Endothelial cell of umbilical vein (primary cell): ENCODE measurements at regions not wholly inside any gene's neighbourhood (a gene's known extent, or its start where the extent isn't known, plus 50 kb on each side); places are given as distances from the start of the nearest gene placed in this dataset.

ENCODE experiments used
- BruUV-seq: library from RNA; stranded (reverse); fragments of 400-500 nt; replicated peaks from 2 replicates; lab custom pipeline; 2021; lab: Mats Ljungman, UMichigan
- CTCF ChIA-PET: fragments of 300-600, 350-600 bp; sonication (Branson Sonifier 250); formaldehyde crosslinking; loops from one replicate; lab custom pipeline; 2021; ENCODE audit warnings: antibody characterized with exemption, inconsistent platforms; lab: Charles Lee
- POLR2A ChIA-PET: fragments of 300-600, 350-600 bp; sonication (Branson Sonifier 250); formaldehyde crosslinking; loops from one replicate; lab custom pipeline; 2021; ENCODE audit warnings: antibody characterized with exemption, inconsistent platforms; lab: Charles Lee
- DNase-seq: peaks from one replicate; pipeline ENCODE4 v3.0.0-alpha.2; 2011; ENCODE audit warnings: low read depth, low spot score
- FAIRE-seq: peaks from 2 replicates; lab custom pipeline; 2011; peaks lifted over from hg19 to GRCh38; lab: Jason Lieb, UNC
- H2AFZ ChIP-seq: 2 replicates; pipeline ENCODE4 v1.6.0; 2012; ENCODE audit warnings: low read depth, low read length, control low read depth, inconsistent platforms
- H3K27ac ChIP-seq: 2 replicates; pipeline ENCODE4 v1.5.1; 2011; ENCODE audit warnings: low read depth, mild to moderate bottlenecking, control low read depth, low read length, moderate library complexity; ENCODE audit not compliant: insufficient read depth
- H3K27me3 ChIP-seq, 2 experiments: 2 replicates each; pipeline versions ENCODE4 v1.6.0 to v1.6.1; 2011; ENCODE audit warnings: low read length in 2 of 2, mixed read lengths in 1 of 2; ENCODE audit not compliant: control insufficient read depth in 2 of 2, insufficient read depth in 2 of 2
- H3K36me3 ChIP-seq, 2 experiments: 2 replicates in 1 of 2; 3 replicates in 1 of 2; pipeline ENCODE4 v1.5.1; 2011; ENCODE audit warnings: low read length in 2 of 2, mild to moderate bottlenecking in 1 of 2, moderate library complexity in 1 of 2; ENCODE audit not compliant: control insufficient read depth in 2 of 2, insufficient read depth in 2 of 2; ENCODE audit errors: extremely low read depth in 1 of 2
- H3K4me1 ChIP-seq: 3 replicates; pipeline ENCODE4 v1.5.1; 2011; ENCODE audit warnings: mild to moderate bottlenecking, low read length; ENCODE audit not compliant: control insufficient read depth, insufficient read depth; ENCODE audit errors: extremely low read depth
- H3K4me2 ChIP-seq: 2 replicates; pipeline ENCODE4 v1.6.1; 2011; ENCODE audit warnings: low read length, control low read depth, mixed read lengths; ENCODE audit not compliant: insufficient read depth
- H3K4me3 ChIP-seq, 3 experiments: fragments of 200-600 bp in 1 of 3; sonication (generic), shearing (Covaris generic) in 1 of 3; replicated peaks in 1 of 3; 2 replicates each; pipeline ENCODE4 v1.5.1; 2011 to 2016; ENCODE audit warnings: control low read depth in 3 of 3, low read length in 3 of 3, mild to moderate bottlenecking in 2 of 3, inconsistent platforms in 1 of 3, low read depth in 1 of 3, moderate library complexity in 1 of 3; ENCODE audit not compliant: insufficient read depth in 1 of 3
- H3K79me2 ChIP-seq: 2 replicates; pipeline ENCODE4 v1.6.0; 2012; ENCODE audit warnings: low read length, inconsistent platforms; ENCODE audit not compliant: control insufficient read depth, insufficient read depth
- H3K9ac ChIP-seq: replicated peaks from 2 replicates; pipeline ENCODE3; 2011; ENCODE audit warnings: low read length, control low read depth; ENCODE audit not compliant: insufficient read depth; ENCODE audit errors: extremely low read depth
- H3K9me1 ChIP-seq: replicated peaks from 3 replicates; pipeline ENCODE4 v1.6.0; 2011; ENCODE audit warnings: mild to moderate bottlenecking, low read length; ENCODE audit not compliant: control insufficient read depth, insufficient read depth; ENCODE audit errors: extremely low read depth
- H3K9me3 ChIP-seq: replicated peaks from 2 replicates; pipeline ENCODE4 v1.5.1; 2012; ENCODE audit warnings: low read length, inconsistent platforms; ENCODE audit not compliant: control insufficient read depth, insufficient read depth
- H4K20me1 ChIP-seq: replicated peaks from 2 replicates; pipeline ENCODE3; 2011; ENCODE audit warnings: mild to moderate bottlenecking, low read length; ENCODE audit not compliant: control insufficient read depth, insufficient read depth; ENCODE audit errors: extremely low read depth
- CTCF ChIP-seq, 2 donors: IDR thresholded peaks; 1 replicate in 1 of 2; 2 replicates in 1 of 2; pipeline ENCODE4 v1.5.1; 2011; ENCODE audit warnings: low read length in 2 of 2, mild to moderate bottlenecking in 2 of 2, moderate library complexity in 2 of 2, control low read depth in 1 of 2, inconsistent platforms in 1 of 2, low read depth in 1 of 2; ENCODE audit not compliant: insufficient read depth in 1 of 2; ENCODE audit errors: extremely low read depth in 1 of 2
- EZH2 ChIP-seq: IDR thresholded peaks from 2 replicates; pipeline ENCODE4 v1.6.1; 2012; ENCODE audit warnings: borderline replicate concordance, low read depth, mild to moderate bottlenecking, moderate library complexity, low read length, inconsistent platforms; ENCODE audit not compliant: severe bottlenecking
- FOS ChIP-seq: IDR thresholded peaks from 2 replicates; pipeline ENCODE4 v1.6.1; 2011; ENCODE audit warnings: mild to moderate bottlenecking, low read length, moderate library complexity, borderline replicate concordance; ENCODE audit not compliant: insufficient read depth
- GATA2 ChIP-seq: IDR thresholded peaks from 2 replicates; pipeline ENCODE4 v1.7.0; 2011; ENCODE audit warnings: low read depth, mild to moderate bottlenecking, moderate library complexity, mixed read lengths, low read length; ENCODE audit not compliant: insufficient read length, insufficient read depth
- JUN ChIP-seq: IDR thresholded peaks from 2 replicates; pipeline ENCODE4 v1.6.1; 2011; ENCODE audit warnings: borderline replicate concordance, low read depth; ENCODE audit not compliant: insufficient read length, insufficient read depth
- MAX ChIP-seq: IDR thresholded peaks from 2 replicates; pipeline ENCODE4 v1.6.1; 2011; ENCODE audit not compliant: insufficient read depth, insufficient read length
- MYC ChIP-seq: IDR thresholded peaks from one replicate; pipeline ENCODE4 v1.6.1; 2011; ENCODE audit warnings: mild to moderate bottlenecking, low read depth, low read length
- POLR2A ChIP-seq: IDR thresholded peaks from 2 replicates; pipeline ENCODE4 v1.6.1; 2012; ENCODE audit warnings: low read depth, mild to moderate bottlenecking, control low read depth, low read length
- POLR2AphosphoS5 ChIP-seq: IDR thresholded peaks from 2 replicates; pipeline ENCODE4 v1.6.1; 2012; ENCODE audit warnings: low read depth, mild to moderate bottlenecking, control low read depth, low read length, moderate library complexity; ENCODE audit not compliant: insufficient read depth
- dilution Hi-C: fragments of 300-500 bp; cut with MboI; formaldehyde crosslinking; loops from one replicate; pipeline ENCODE4 v1.15.0; 2019; ENCODE audit warnings: low sequenced_read_pairs; ENCODE audit not compliant: extremely low pct_ligation_motif_present
- intact Hi-C: fragments of 100-400 bp; cut with micrococcal nuclease; formaldehyde crosslinking; loops from one replicate; pipeline ENCODE4 v1.10.0; 2022

GRCh38 chr13:99046851-99047250 lies 69.0 kb upstream of the DOCK9 start:
- Histone ChIP-seq H2AFZ (no peak overlapping the region), H3K9me3 (no peaks in the 10 kb centered on the region), H3K9ac (no peak overlapping the region), H4K20me1 (peaks cover 4% of the 10 kb centered on the region), H3K27me3 (no peaks in the 10 kb centered on the region), H3K4me3 (no peak overlapping the region), H3K4me2 (peak overlapping the region; percentile 23), H3K79me2 (no peaks in the 10 kb centered on the region), H3K36me3 (no peaks in the 10 kb centered on the region), H3K27ac (no peak overlapping the region), H3K9me1 (no peaks in the 10 kb centered on the region), H3K4me1 (peaks cover 14% of the 10 kb centered on the region)
- DNase-seq (no peak), FAIRE-seq (no peak)
- TF ChIP-seq JUN (no peak), FOS (no peak), GATA2 (no peak), MAX (no peak), MYC (no peak), CTCF (IDR thresholded peaks at IDR 0.05; ENCODE audit: extremely low read depth in 1 of 2, insufficient read depth in 1 of 2, low read depth in 1 of 2, low read length in 2 of 2) (no peak), EZH2 (no peak), POLR2AphosphoS5 (no peak), POLR2A (no peak)
- ChIA-PET POLR2A (no interaction called here), CTCF (interaction anchor here (0.9 to 1.5 kb wide), 2 partner anchors 13 to 207 kb away, joined by 4 to 5 read pairs; no protein-coding TSS in a partner anchor)
- BruUV-seq, result no TSS peak
- intact Hi-C loops, result no loop called here
- dilution Hi-C loops, result no loop called here
